B cell (primary cell): ENCODE measurements at regions not wholly inside any gene's neighbourhood (a gene's known extent, or its start where the extent isn't known, plus 50 kb on each side); places are given as distances from the start of the nearest gene placed in this dataset.

Source experiments
- EZH2 ChIP-seq: IDR thresholded peaks from 2 replicates; pipeline ENCODE4 v1.6.1; 2012; ENCODE audit warnings: borderline replicate concordance, low read depth, mild to moderate bottlenecking, moderate library complexity, low read length; ENCODE audit not compliant: insufficient read depth, poor library complexity, severe bottlenecking
- TF ChIP-seq, protein P1 (sequence below): fragments of 200-600 bp; IDR thresholded peaks from one replicate; pipeline ENCODE4 v1.8.0; 2022; ENCODE audit warnings: antibody characterized with exemption, mild to moderate bottlenecking

- TF ChIP-seq, protein P1, sequence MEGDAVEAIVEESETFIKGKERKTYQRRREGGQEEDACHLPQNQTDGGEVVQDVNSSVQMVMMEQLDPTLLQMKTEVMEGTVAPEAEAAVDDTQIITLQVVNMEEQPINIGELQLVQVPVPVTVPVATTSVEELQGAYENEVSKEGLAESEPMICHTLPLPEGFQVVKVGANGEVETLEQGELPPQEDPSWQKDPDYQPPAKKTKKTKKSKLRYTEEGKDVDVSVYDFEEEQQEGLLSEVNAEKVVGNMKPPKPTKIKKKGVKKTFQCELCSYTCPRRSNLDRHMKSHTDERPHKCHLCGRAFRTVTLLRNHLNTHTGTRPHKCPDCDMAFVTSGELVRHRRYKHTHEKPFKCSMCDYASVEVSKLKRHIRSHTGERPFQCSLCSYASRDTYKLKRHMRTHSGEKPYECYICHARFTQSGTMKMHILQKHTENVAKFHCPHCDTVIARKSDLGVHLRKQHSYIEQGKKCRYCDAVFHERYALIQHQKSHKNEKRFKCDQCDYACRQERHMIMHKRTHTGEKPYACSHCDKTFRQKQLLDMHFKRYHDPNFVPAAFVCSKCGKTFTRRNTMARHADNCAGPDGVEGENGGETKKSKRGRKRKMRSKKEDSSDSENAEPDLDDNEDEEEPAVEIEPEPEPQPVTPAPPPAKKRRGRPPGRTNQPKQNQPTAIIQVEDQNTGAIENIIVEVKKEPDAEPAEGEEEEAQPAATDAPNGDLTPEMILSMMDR: no peak
- TF ChIP-seq EZH2: no peak
These were observed 194.6 kb downstream of the TRIM29 start for GRCh38 chr11:119943298-119943655.
